HG03066 (cell line): ENCODE measurements at regions not wholly inside any gene's neighbourhood (a gene's known extent, or its start where the extent isn't known, plus 50 kb on each side); places are given as distances from the start of the nearest gene placed in this dataset.

ENCODE experiments used
- ATAC-seq: cut with Tn5 transposase; IDR thresholded peaks from one replicate; pipeline ENCODE4 v1.9.1; 2021; ENCODE audit warnings: low read depth; ENCODE audit not compliant: unreplicated experiment

DNA sequence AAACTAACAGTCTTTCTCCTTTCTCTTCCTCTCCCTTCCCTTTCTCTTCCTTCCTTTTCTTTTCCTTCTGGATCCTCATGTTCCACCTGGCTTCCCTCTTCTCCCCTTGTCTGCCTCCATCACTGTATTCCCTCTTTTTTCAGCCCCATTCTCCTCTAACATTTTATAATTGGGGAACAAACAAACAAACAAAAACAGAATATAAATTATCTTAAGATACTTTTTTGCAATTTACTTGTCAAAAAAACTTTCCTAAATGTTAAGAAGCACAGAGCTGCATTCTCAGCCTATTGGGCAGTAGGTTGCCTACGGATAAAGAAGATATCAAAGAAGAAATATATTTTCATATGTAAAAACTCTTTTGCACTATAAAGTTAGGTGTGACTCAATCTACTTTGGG lies 1382.2 kb upstream of the MIR17HG start:
- ATAC-seq, result no peak

DNA sequence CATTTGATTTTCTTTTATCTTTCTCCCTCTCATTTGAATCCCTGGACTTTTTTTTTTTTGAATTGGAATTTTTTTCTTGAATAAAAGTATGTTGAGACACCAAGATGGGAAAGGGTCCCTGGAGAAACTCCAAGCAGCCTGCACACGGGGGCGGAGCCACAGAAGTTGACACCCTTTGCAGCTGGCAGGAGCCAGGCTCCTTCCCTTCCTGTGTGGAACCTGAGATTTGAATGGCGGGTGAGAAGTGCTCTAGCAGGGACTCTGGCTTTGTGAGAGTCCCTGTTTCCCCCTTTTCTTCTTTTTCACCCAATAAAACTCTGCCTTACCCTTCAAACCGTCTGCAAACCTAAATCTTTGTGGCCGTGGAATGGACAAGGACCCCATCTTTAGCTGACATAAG lies 1381.0 kb upstream of the MIR17HG start:
- ATAC-seq, result no peak

GRCh38 chr13:89967701-89968100 lies 1379.8 kb upstream of the MIR17HG start:
- no peak for ATAC-seq

DNA sequence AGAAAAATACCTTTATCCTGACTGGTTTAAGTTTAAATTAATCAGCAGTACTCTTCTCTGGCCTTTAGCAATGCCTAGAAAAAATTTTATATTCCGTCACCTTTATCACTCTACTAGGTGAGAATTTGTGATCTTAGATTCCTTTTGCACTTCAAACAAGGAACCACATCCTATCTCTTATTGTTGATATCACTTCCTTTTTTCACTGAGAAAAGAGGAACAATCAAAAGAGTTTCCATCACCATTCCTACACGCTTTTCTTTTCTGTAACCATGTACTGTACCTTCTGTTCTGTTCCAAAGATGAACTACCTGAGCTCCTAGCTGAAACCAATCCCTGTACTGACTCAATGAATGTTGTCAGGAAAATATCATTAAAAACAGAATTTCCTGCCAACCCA lies 1379.0 kb upstream of the MIR17HG start:
- ATAC-seq, result no peak

GRCh38 chr13:89970353-89970709 lies 1377.2 kb upstream of the MIR17HG start:
- no peak for ATAC-seq

GRCh38 chr13:89977203-89977602 lies 1370.3 kb upstream of the MIR17HG start:
- no peak for ATAC-seq

GRCh38 chr13:89980896-89981295 lies 1366.6 kb upstream of the MIR17HG start:
- no peak for ATAC-seq

DNA sequence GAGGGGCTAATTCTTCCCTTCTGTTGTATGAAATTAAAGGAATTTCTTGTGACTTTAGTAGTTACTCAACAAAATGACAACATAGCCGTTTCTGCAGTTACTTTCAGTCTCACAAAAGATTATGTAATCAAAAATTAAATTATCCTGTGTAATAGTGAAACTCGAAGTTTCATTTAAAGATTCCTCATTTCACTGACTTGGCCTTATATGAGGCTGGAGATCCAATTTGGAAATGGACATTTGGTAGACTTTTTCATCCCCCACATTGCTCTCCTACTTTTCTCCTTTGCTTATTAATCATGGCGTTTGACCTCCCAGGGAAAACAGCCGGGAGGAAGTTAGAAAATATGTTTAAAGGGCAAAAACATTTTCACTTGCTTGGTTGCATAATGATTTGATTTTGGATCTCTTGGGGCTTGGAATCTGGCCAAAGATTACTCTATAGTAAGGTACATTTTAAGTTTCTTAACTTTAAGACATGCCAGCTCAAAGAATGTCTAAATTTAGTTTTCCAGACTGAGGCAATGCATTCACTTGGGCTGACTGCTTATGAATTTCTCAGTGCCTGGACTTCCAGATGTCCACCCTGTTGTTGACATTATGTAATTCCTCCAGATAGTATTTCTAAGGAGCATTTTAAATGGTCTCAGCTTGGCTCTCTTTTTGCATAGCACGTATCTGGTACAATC lies 1364.9 kb upstream of the MIR17HG start:
- no peak for ATAC-seq

DNA sequence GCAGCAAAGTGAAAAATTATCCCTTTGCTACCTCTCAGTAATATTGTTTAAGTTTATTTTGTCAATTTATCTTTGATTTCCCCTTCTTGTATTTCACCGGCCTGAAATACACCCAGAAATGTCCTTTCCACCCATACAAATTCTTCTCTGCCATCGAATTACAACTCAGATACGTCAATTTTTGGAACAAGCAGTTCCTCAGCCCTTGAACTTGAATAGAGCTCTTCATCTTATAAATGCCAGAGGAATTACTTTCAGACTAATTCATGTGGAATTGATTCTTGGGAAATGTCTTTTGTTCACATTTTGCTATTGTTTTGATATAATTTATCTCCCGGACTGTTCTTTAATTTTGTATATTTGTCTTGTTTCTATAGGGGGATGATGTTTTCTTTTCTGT lies 1359.3 kb upstream of the MIR17HG start:
- ATAC-seq, result no peak

- ATAC-seq, result no peak
Measured at GRCh38 chr13:90003566-90003965, 1343.9 kb upstream of the MIR17HG start.

DNA sequence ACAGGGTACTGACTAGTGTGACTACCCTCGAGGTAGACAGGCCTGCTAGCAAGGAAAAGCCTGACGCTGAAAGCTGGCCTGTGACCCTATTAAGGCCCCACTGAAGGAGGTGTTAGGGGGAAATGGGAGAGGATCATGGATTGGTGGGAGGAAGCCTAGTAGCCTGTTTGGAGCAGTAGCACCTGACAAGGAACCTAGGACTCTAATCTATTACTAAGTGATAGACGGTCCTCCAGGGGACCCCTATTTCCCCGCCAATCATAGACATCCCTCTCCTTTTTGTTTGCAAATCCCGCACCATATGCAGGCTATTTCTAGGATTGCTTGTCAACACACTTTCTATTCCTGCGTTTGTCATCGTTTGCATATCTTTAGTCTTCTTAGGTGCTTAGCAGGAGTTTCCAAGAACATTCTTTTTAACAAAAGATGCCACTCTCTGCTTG lies 1338.8 kb upstream of the MIR17HG start:
- ATAC-seq, result no peak

- no peak for ATAC-seq
Measured at GRCh38 chr13:90014038-90014437, 1333.4 kb upstream of the MIR17HG start.

GRCh38 chr13:90015565-90016507 lies 1331.7 kb upstream of the MIR17HG start:
- ATAC-seq, result no peak

- no peak for ATAC-seq
Measured at GRCh38 chr13:90016688-90017087, 1330.8 kb upstream of the MIR17HG start.

DNA sequence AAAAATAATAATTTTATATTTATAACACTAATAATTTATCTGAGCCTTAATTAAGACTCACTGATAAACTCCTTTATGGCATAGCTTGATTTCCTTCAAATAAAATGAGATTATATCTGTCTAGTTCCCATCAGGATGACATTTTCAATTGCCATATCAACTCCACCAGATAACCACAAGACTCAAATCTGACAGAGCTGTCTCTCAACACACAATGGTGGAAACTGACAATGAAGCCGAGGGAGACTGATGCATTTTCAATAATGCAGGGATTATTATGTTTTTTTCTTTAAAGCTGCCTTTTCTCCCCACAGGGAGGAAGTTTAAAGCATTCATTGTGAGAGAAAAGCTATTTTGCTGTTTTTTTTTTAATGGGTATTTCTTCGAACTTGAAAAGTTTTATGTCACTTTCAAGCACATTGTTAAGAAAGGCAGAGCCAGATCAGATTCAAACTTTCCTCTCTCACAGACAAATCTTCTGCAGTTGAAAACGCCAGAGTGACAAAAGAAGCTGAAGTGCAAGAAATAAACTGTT lies 1326.9 kb upstream of the MIR17HG start:
- no peak for ATAC-seq

DNA sequence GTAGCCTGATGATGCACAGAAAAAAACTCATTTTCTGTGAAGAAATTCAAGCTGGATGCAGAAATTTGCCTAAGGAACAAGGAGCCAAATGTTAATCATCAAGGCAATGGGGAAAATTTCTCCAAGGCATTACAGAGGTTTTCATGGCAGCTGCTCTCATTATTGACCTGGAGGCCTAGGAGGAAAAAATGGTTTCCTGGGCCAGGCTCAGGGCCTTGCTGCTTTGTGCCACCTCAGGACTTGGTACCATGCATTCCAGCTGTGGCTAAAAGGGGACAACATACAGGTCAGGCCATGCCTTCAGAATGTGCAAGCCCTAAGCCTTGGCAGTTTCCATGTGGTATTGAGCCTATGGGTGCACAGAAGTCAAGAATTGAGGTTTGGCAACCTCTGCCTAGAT lies 1320.1 kb upstream of the MIR17HG start:
- no peak for ATAC-seq

DNA sequence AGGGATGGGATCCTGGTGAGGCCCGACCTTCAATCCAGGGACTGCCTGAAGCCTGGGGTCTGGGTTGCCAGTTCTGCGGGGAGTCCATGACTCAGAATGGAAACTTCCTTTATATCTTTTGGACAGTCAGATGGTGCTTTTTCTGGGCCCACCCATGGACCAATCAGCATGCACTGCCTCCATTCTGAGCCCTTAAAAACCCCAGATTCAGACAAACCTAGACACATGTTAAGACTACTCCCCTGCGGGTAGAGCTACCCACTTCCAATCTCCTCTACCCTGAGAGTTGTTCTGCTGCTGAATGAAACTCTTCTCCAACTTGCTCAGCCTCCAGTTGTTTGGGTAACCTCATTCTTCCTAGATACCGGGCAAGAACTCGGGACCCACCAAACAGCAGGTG lies 1315.2 kb upstream of the MIR17HG start:
- no peak for ATAC-seq

DNA sequence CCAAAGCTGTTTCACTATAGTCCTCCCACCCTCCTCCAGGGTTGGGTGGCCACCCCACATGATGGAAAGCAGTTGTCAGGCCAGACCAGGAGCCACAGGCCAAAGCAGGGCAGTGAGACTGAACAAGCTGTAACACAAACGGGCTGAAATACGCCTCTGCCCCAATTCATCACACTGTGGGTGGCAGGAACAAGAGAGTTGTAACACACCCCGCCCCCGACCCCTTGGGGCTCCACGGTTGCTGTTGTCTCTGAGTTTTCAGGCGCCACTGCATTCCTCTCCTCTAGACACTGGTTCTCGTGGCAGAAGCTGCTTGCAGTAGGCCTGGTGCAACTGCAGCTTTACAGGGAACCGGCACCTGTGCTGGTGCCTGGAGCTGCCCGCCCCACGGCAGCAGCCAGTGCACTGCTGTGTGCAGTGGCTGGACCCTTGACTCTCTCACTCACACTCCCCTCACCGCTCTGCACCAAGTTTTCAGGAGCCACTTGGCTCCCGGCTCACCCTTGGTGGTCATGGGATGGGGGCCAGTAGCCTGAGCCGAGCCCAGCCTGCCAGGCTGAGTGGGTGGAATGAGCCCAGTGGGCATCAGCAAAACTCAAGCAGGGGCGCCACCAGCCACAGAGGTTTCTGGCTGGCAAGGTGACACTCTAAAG lies 1314.5 kb upstream of the MIR17HG start:
- ATAC-seq, result no peak

- no peak for ATAC-seq
Measured at GRCh38 chr13:90039516-90039915, 1308.0 kb upstream of the MIR17HG start.

DNA sequence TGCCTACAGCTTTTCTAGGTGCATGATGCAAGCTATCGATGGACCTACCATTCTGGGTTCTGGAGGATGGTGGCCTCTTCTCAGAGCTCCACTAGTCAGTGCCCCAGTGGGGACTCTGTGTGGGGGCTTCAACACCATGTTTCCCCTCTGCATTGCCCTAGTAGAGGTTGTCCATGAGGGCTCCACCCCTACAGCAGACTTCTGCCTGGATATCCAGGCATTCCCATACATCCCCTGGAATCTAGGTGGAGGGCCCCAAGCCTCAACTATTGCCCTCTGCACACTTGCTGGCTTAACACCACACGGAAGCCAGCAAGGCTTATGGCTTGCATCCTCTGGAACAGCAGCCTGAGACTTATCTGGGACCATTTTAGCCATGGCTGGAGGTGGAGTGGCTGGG lies 1299.9 kb upstream of the MIR17HG start:
- ATAC-seq, result no peak

- no peak for ATAC-seq
Measured at GRCh38 chr13:90049989-90050671, 1297.4 kb upstream of the MIR17HG start.
